HEK293 (cell line): ENCODE measurements at regions not wholly inside any gene's neighbourhood (a gene's known extent, or its start where the extent isn't known, plus 50 kb on each side); places are given as distances from the start of the nearest gene placed in this dataset.

Experiments used
- CTCF ChIA-PET: fragments of 350-600 bp; formaldehyde crosslinking; extraction: SDS; loops from one replicate; lab custom pipeline; 2021; ENCODE audit warnings: antibody characterized with exemption; lab: Yijun Ruan, JAX
- POLR2A ChIA-PET: fragments of 300-600 bp; formaldehyde crosslinking; extraction: SDS; loops from one replicate; lab custom pipeline; 2020; ENCODE audit warnings: antibody characterized with exemption, inconsistent platforms; lab: Yijun Ruan, JAX
- H3K27ac ChIP-seq: fragments of 200-500 bp; sonication (Bioruptor generic); 2 replicates; pipeline ENCODE4 v1.5.1; 2014; ENCODE audit warnings: low read depth, low read length, control low read depth, inconsistent platforms; ENCODE audit errors: extremely low read depth
- H3K36me3 ChIP-seq, 2 experiments: fragments of 200-500 bp in 1 of 2; sonication (Bioruptor generic) in 1 of 2; 1 replicate in 1 of 2; 2 replicates in 1 of 2; pipeline ENCODE4 v1.5.1; 2014 to 2017; ENCODE audit warnings: inconsistent platforms in 2 of 2, low read length in 2 of 2; ENCODE audit not compliant: control insufficient read depth in 2 of 2, insufficient read depth in 1 of 2
- H3K4me1 ChIP-seq: fragments of 200-500 bp; sonication (Bioruptor generic); 2 replicates; pipeline ENCODE4 v1.5.1; 2014; ENCODE audit warnings: mild to moderate bottlenecking, low read length, inconsistent platforms; ENCODE audit not compliant: control insufficient read depth, insufficient read depth
- H3K4me3 ChIP-seq: 2 replicates; pipeline ENCODE4 v1.5.1; 2011; ENCODE audit warnings: low read depth, mild to moderate bottlenecking, control low read depth, low read length, moderate library complexity
- H3K9me3 ChIP-seq: fragments of 200-500 bp; sonication (Bioruptor generic); 2 replicates; pipeline ENCODE4 v1.5.1; 2014; ENCODE audit warnings: low read depth, low read length, inconsistent platforms; ENCODE audit not compliant: control insufficient read depth, insufficient read depth
- KLF1 ChIP-seq: fragments of 450-650 bp; formaldehyde crosslinking; IDR thresholded peaks from 2 replicates; pipeline ENCODE4 v1.5.1; 2016; ENCODE audit warnings: missing biosample characterization, missing genetic modification characterization
- KLF17 ChIP-seq: fragments of 450-650 bp; formaldehyde crosslinking; IDR thresholded peaks from 2 replicates; pipeline ENCODE4 v1.5.1; 2016; ENCODE audit warnings: missing biosample characterization, missing genetic modification characterization
- MYNN ChIP-seq: fragments of 450-650 bp; formaldehyde crosslinking; IDR thresholded peaks from 2 replicates; pipeline ENCODE4 v1.5.1; 2016; ENCODE audit warnings: missing biosample characterization, missing genetic modification characterization, borderline replicate concordance
- OVOL3 ChIP-seq: fragments of 450-650 bp; formaldehyde crosslinking; IDR thresholded peaks from 2 replicates; pipeline ENCODE4 v1.5.1; 2016; ENCODE audit warnings: missing biosample characterization, missing genetic modification characterization
- SCRT2 ChIP-seq: fragments of 450-650 bp; formaldehyde crosslinking; IDR thresholded peaks from 2 replicates; pipeline ENCODE4 v1.5.1; 2016; ENCODE audit warnings: missing biosample characterization, missing genetic modification characterization
- SETDB1 ChIP-seq: IDR thresholded peaks from one replicate; pipeline ENCODE4 v1.6.1; 2017; ENCODE audit warnings: mild to moderate bottlenecking, low read length, moderate library complexity, mixed read lengths; ENCODE audit not compliant: insufficient read length
- ZEB2 ChIP-seq: fragments of 450-650 bp; formaldehyde crosslinking; IDR thresholded peaks from 2 replicates; pipeline ENCODE4 v1.5.1; 2016; ENCODE audit warnings: missing biosample characterization, missing genetic modification characterization
- ZFP41 ChIP-seq: fragments of 450-650 bp; formaldehyde crosslinking; IDR thresholded peaks from 2 replicates; pipeline ENCODE4 v1.5.1; 2016; ENCODE audit warnings: missing biosample characterization, missing genetic modification characterization, borderline replicate concordance
- ZNF157 ChIP-seq: fragments of 450-650 bp; formaldehyde crosslinking; IDR thresholded peaks from 2 replicates; pipeline ENCODE4 v1.5.1; 2016; ENCODE audit warnings: missing biosample characterization, missing genetic modification characterization
- ZNF2 ChIP-seq: fragments of 450-650 bp; formaldehyde crosslinking; IDR thresholded peaks from 2 replicates; pipeline ENCODE4 v1.5.1; 2016; ENCODE audit warnings: missing biosample characterization, missing genetic modification characterization
- ZNF211 ChIP-seq: fragments of 450-650 bp; formaldehyde crosslinking; IDR thresholded peaks from 2 replicates; pipeline ENCODE4 v1.5.1; 2016; ENCODE audit warnings: low read depth, missing biosample characterization, missing genetic modification characterization
- ZNF266 ChIP-seq: fragments of 450-650 bp; formaldehyde crosslinking; IDR thresholded peaks from 2 replicates; pipeline ENCODE4 v1.5.1; 2016; ENCODE audit warnings: missing biosample characterization, missing genetic modification characterization, low read depth
- ZNF335 ChIP-seq: fragments of 450-650 bp; formaldehyde crosslinking; conservative IDR thresholded peaks from 2 replicates; pipeline ENCODE4 v1.5.1; 2016; ENCODE audit warnings: missing biosample characterization, missing genetic modification characterization
- ZNF501 ChIP-seq: fragments of 450-650 bp; formaldehyde crosslinking; IDR thresholded peaks from 2 replicates; pipeline ENCODE4 v1.5.1; 2016; ENCODE audit warnings: missing biosample characterization, missing genetic modification characterization
- ZNF510 ChIP-seq: fragments of 450-650 bp; formaldehyde crosslinking; IDR thresholded peaks from 2 replicates; pipeline ENCODE4 v1.5.1; 2018; ENCODE audit warnings: mild to moderate bottlenecking, missing genetic modification characterization, missing biosample characterization; ENCODE audit not compliant: insufficient replicate concordance
- ZNF530 ChIP-seq: fragments of 450-650 bp; formaldehyde crosslinking; IDR thresholded peaks from 2 replicates; pipeline ENCODE4 v1.5.1; 2016; ENCODE audit warnings: low read depth, missing biosample characterization, missing genetic modification characterization
- ZNF544 ChIP-seq: fragments of 450-650 bp; formaldehyde crosslinking; IDR thresholded peaks from 2 replicates; pipeline ENCODE4 v1.5.0; 2017; ENCODE audit warnings: missing biosample characterization, missing genetic modification characterization
- ZNF596 ChIP-seq: fragments of 450-650 bp; IDR thresholded peaks from 2 replicates; pipeline ENCODE4 v1.5.0; 2018; ENCODE audit warnings: missing biosample characterization, mild to moderate bottlenecking, missing genetic modification characterization, moderate library complexity
- ZNF621 ChIP-seq: fragments of 450-650 bp; formaldehyde crosslinking; IDR thresholded peaks from 2 replicates; pipeline ENCODE4 v1.5.1; 2017; ENCODE audit warnings: missing biosample characterization, missing genetic modification characterization
- ZNF670 ChIP-seq: fragments of 450-650 bp; formaldehyde crosslinking; IDR thresholded peaks from 2 replicates; pipeline ENCODE4 v1.5.1; 2016; ENCODE audit warnings: missing biosample characterization, missing genetic modification characterization, low read depth
- ZNF707 ChIP-seq: fragments of 450-650 bp; formaldehyde crosslinking; IDR thresholded peaks from 2 replicates; pipeline ENCODE4 v1.5.1; 2016; ENCODE audit warnings: missing biosample characterization, missing genetic modification characterization
- ZNF76 ChIP-seq: fragments of 450-650 bp; formaldehyde crosslinking; IDR thresholded peaks from 2 replicates; pipeline ENCODE4; 2016; ENCODE audit warnings: low read depth, missing biosample characterization, missing genetic modification characterization, borderline replicate concordance
- ZNF792 ChIP-seq: fragments of 450-650 bp; formaldehyde crosslinking; IDR thresholded peaks from 2 replicates; pipeline ENCODE4 v1.5.1; 2016; ENCODE audit warnings: missing biosample characterization, missing genetic modification characterization
- ZSCAN23 ChIP-seq: fragments of 450-650 bp; formaldehyde crosslinking; IDR thresholded peaks from 2 replicates; pipeline ENCODE4 v1.5.1; 2016; ENCODE audit warnings: missing biosample characterization, missing genetic modification characterization

- no peak overlapping the region for H3K27ac ChIP-seq
- H3K9me3 ChIP-seq = no peaks in the 10 kb centered on the region
- POLR2A ChIA-PET = no interaction called here
- no peak for TF ChIP-seq ZNF335 (tag by site-specific recombination)
- TF ChIP-seq SETDB1 = peak; percentile 87
- H3K36me3 ChIP-seq = no peaks in the 10 kb centered on the region
- no peaks in the 10 kb centered on the region for H3K4me1 ChIP-seq
- CTCF ChIA-PET = interaction anchor here (0.6 kb wide), 1 partner anchor 964 kb away, joined by 3 read pairs; no protein-coding TSS in a partner anchor
- H3K4me3 ChIP-seq = no peak overlapping the region
These were observed 60.3 kb upstream of the DYNC1I2 start for GRCh38 chr2:171626949-171627348.

- H3K9me3 ChIP-seq = no peaks in the 10 kb centered on the region
- TF ChIP-seq ZNF266 (tag by site-specific recombination) (no peak), SETDB1 (peak; percentile 29), KLF17 (tag by site-specific recombination) (no peak)
- TF ChIP-seq, all 188 proteins: peak for 1
- POLR2A ChIA-PET = no interaction called here
- H3K4me3 ChIP-seq = no peak overlapping the region
- no peaks in the 10 kb centered on the region for H3K4me1 ChIP-seq
- no peak overlapping the region for H3K27ac ChIP-seq
- CTCF ChIA-PET = interaction anchor here (0.6 kb wide), 1 partner anchor 964 kb away, joined by 3 read pairs; no protein-coding TSS in a partner anchor
- H3K36me3 ChIP-seq = no peaks in the 10 kb centered on the region
These were observed 59.9 kb upstream of the DYNC1I2 start for GRCh38 chr2:171627412-171627811.

- CTCF ChIA-PET = interaction anchor here (0.6 kb wide), 2 partner anchors 57 to 853 kb away, joined by 3 to 4 read pairs; no protein-coding TSS in a partner anchor
- no peak overlapping the region for H3K27ac ChIP-seq
- POLR2A ChIA-PET = no interaction called here
- H3K4me1 ChIP-seq = no peaks in the 10 kb centered on the region
- no peak overlapping the region for H3K4me3 ChIP-seq
- H3K9me3 ChIP-seq = no peaks in the 10 kb centered on the region
- no peak for TF ChIP-seq KLF1
- peak; percentile 47 for TF ChIP-seq ZNF510 (tag by site-specific recombination)
- H3K36me3 ChIP-seq = no peaks in the 10 kb centered on the region
These were observed 58.2 kb upstream of the DYNC1I2 start for GRCh38 chr2:171629113-171629512.

DNA sequence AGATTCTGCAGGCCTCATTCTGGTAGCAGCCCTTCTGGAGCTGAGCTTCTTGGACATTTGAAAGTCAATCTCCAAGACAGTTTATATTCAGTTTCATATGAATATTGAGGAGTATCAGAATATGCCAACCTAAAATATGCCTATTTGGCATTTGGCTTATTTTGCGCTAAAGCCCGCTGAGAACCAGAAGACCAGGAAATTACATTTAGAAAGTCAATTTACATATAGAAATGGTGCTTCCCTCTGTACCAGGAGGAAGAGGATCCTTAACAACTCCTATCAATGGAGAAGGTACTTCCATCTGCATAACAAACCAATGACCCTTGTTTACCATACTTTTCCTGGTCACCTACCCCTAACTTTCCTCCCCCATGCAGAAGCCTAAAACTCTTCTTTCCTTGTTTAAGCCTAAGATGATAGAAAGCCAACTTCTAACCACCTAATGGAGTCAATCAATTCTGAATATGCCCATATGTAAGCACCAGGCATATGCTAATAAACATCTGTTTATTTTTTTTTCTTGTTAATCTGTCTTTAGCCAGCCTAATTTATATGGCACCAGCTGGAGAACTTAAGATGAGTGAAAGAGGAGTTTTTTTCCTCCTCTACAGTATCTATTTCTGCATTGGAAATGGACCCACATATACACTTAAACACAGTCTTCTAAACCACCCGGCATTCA lies 57.0 kb upstream of the DYNC1I2 start:
- no peak for TF ChIP-seq MYNN (tag by site-specific recombination)
- TF ChIP-seq SCRT2 = no peak
- TF ChIP-seq ZNF596 (tag by site-specific recombination) = no peak
- no peak for TF ChIP-seq ZSCAN23 (tag by site-specific recombination)
- TF ChIP-seq ZNF670 (tag by site-specific recombination) = no peak
- TF ChIP-seq ZNF530 = no peak
- Histone ChIP-seq H3K27ac (no peak overlapping the region), H3K4me1 (no peaks in the 10 kb centered on the region), H3K4me3 (no peak overlapping the region), H3K9me3 (no peaks in the 10 kb centered on the region), H3K36me3 (no peaks in the 10 kb centered on the region)
- ChIA-PET POLR2A (no interaction called here), CTCF (no interaction called here)

GRCh38 chr2:171630812-171631626 lies 56.2 kb upstream of the DYNC1I2 start:
- Histone ChIP-seq H3K4me1 (no peaks in the 10 kb centered on the region), H3K36me3 (no peaks in the 10 kb centered on the region), H3K9me3 (no peaks in the 10 kb centered on the region), H3K4me3 (no peak overlapping the region), H3K27ac (no peak overlapping the region)
- POLR2A ChIA-PET = no interaction called here
- CTCF ChIA-PET = no interaction called here
- no peak for TF ChIP-seq ZNF792 (tag by site-specific recombination)
- TF ChIP-seq ZNF157 (tag by site-specific recombination) = no peak
- no peak for TF ChIP-seq ZNF76 (tag by site-specific recombination)
- no peak for TF ChIP-seq ZNF707 (tag by site-specific recombination)
- TF ChIP-seq ZNF211 (tag by site-specific recombination) = no peak
- TF ChIP-seq ZNF501 (tag by site-specific recombination) = no peak
- TF ChIP-seq ZNF621 (tag by site-specific recombination) = no peak
- TF ChIP-seq ZNF2 = no peak
- no peak for TF ChIP-seq ZFP41 (tag by site-specific recombination)
- TF ChIP-seq ZNF544 = no peak
- no peak for TF ChIP-seq ZEB2
- no peak for TF ChIP-seq OVOL3 (tag by site-specific recombination)
